ENCODE measurements at regions not wholly inside any gene's neighbourhood (a gene's known extent, or its start where the extent isn't known, plus 50 kb on each side); places are given as distances from the start of the nearest gene placed in this dataset.

DNA sequence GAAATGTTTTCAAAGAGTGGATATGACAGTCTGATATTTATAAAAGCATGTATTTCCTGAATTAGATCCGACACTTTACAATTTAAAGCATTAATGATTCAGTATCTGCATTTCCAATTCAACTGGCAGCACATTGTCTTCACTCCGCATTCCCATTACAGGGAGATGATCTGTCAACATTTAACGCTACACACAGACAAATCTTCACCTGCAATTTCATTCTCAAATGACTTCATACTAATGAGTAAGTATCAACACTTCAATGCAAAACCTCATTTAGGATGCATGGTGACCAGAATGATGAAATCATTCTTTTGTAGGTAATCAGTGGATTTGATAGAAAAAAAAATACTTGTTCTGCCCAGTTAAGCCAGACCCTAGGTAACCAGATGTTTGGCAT is 749.6 kb downstream of the CENPC start:
- H3K9ac ChIP-seq (replicated peaks; ENCODE audit: extremely low read depth, insufficient read depth, low read length): no peak overlapping the region
- no peaks in the 10 kb centered on the region for H3K79me2 ChIP-seq (ENCODE audit: control insufficient read depth, insufficient read depth, low read length)
- dilution Hi-C loops (cut with MboI; ENCODE audit: extremely low pct_ligation_motif_present, low sequenced_read_pairs) (no loop called here), intact Hi-C loops (cut with micrococcal nuclease) (no loop called here)
- H3K4me3 ChIP-seq (replicated peaks in 1 of 3; ENCODE audit: insufficient read depth in 1 of 3, low read depth in 1 of 3, low read length in 3 of 3): no peak overlapping the region
- H3K27me3 ChIP-seq (ENCODE audit: control insufficient read depth in 2 of 2, insufficient read depth in 2 of 2, low read length in 2 of 2): no peaks in the 10 kb centered on the region
- no peaks in the 10 kb centered on the region for H3K9me3 ChIP-seq (replicated peaks; ENCODE audit: control insufficient read depth, insufficient read depth, low read length)
- no peak overlapping the region for H3K27ac ChIP-seq (ENCODE audit: insufficient read depth, low read depth, low read length)
- no peaks in the 10 kb centered on the region for H3K36me3 ChIP-seq (ENCODE audit: control insufficient read depth in 2 of 2, extremely low read depth in 1 of 2, insufficient read depth in 2 of 2, low read length in 2 of 2)
- H3K9me1 ChIP-seq (replicated peaks; ENCODE audit: control insufficient read depth, extremely low read depth, insufficient read depth, low read length): no peaks in the 10 kb centered on the region
- ChIA-PET POLR2A (no interaction called here), CTCF (no interaction called here)
- no peaks in the 10 kb centered on the region for H4K20me1 ChIP-seq (replicated peaks; ENCODE audit: control insufficient read depth, extremely low read depth, insufficient read depth, low read length)
- H3K4me2 ChIP-seq (ENCODE audit: insufficient read depth, low read length): no peak overlapping the region
- H2AFZ ChIP-seq (ENCODE audit: low read depth, low read length): no peak overlapping the region
- TF ChIP-seq MAX (IDR thresholded peaks at IDR 0.05; ENCODE audit: insufficient read depth, insufficient read length): no peak
- DNase-seq (ENCODE audit: low read depth, low spot score): no peak
- no peaks in the 10 kb centered on the region for H3K4me1 ChIP-seq (ENCODE audit: control insufficient read depth, extremely low read depth, insufficient read depth, low read length)
- FAIRE-seq: no peak
- no TSS peak for BruUV-seq (replicated peaks)

DNA sequence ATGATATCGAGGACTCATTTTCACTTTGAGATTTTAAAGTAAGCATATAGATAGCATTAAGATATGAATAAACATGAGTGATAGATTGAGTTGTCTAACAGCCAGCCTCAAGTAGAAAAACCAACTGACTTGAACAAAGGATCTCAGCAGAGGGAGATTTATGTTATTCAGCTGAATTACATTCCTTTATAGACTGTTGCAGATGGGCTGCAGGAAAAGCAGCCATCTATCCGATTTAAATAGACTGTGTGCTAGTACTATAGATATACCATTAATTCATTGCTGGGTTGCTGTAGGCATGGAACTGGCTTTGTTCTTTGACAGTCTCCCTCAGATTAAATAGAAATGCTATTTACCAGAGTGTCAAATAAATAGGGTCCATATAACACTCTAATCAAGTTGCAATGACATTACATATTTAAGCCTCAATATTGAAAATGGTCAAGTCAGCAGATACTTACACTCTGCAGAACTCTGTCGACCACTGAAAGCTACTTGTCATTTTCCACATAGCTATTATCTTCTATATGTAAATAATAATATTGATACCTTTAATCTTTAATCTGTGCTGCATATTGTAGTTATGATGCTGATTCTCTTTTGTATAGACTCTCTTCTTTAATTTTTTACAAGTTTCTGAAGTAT is 750.8 kb downstream of the CENPC start:
- no peaks in the 10 kb centered on the region for H3K27me3 ChIP-seq (ENCODE audit: control insufficient read depth in 2 of 2, insufficient read depth in 2 of 2, low read length in 2 of 2)
- H3K79me2 ChIP-seq (ENCODE audit: control insufficient read depth, insufficient read depth, low read length): no peaks in the 10 kb centered on the region
- no peaks in the 10 kb centered on the region for H4K20me1 ChIP-seq (replicated peaks; ENCODE audit: control insufficient read depth, extremely low read depth, insufficient read depth, low read length)
- H3K4me2 ChIP-seq (ENCODE audit: insufficient read depth, low read length): no peak overlapping the region
- no peaks in the 10 kb centered on the region for H3K9me1 ChIP-seq (replicated peaks; ENCODE audit: control insufficient read depth, extremely low read depth, insufficient read depth, low read length)
- intact Hi-C loops (cut with micrococcal nuclease) (no loop called here), dilution Hi-C loops (cut with MboI; ENCODE audit: extremely low pct_ligation_motif_present, low sequenced_read_pairs) (no loop called here)
- TF ChIP-seq JUN (IDR thresholded peaks at IDR 0.05; ENCODE audit: borderline replicate concordance, insufficient read depth, insufficient read length, low read depth) (no peak), FOS (IDR thresholded peaks at IDR 0.05; ENCODE audit: borderline replicate concordance, insufficient read depth, low read length) (no peak), MYC (IDR thresholded peaks at IDR 0.05; ENCODE audit: low read depth, low read length) (no peak), EZH2 (IDR thresholded peaks at IDR 0.05; ENCODE audit: borderline replicate concordance, low read depth, low read length, severe bottlenecking) (no peak), POLR2AphosphoS5 (IDR thresholded peaks at IDR 0.05; ENCODE audit: insufficient read depth, low read depth, low read length) (no peak), MAX (IDR thresholded peaks at IDR 0.05; ENCODE audit: insufficient read depth, insufficient read length) (no peak)
- POLR2A ChIA-PET: no interaction called here
- DNase-seq (ENCODE audit: low read depth, low spot score) (no peak), FAIRE-seq (no peak)
- H3K4me3 ChIP-seq (replicated peaks in 1 of 3; ENCODE audit: insufficient read depth in 1 of 3, low read depth in 1 of 3, low read length in 3 of 3): no peak overlapping the region
- H3K9me3 ChIP-seq (replicated peaks; ENCODE audit: control insufficient read depth, insufficient read depth, low read length): no peaks in the 10 kb centered on the region
- no peaks in the 10 kb centered on the region for H3K4me1 ChIP-seq (ENCODE audit: control insufficient read depth, extremely low read depth, insufficient read depth, low read length)
- H3K9ac ChIP-seq (replicated peaks; ENCODE audit: extremely low read depth, insufficient read depth, low read length): no peak overlapping the region
- CTCF ChIA-PET: no interaction called here
- H3K36me3 ChIP-seq (ENCODE audit: control insufficient read depth in 2 of 2, extremely low read depth in 1 of 2, insufficient read depth in 2 of 2, low read length in 2 of 2): no peaks in the 10 kb centered on the region
- no peak overlapping the region for H2AFZ ChIP-seq (ENCODE audit: low read depth, low read length)
- H3K27ac ChIP-seq (ENCODE audit: insufficient read depth, low read depth, low read length): no peak overlapping the region
- no TSS peak for BruUV-seq (replicated peaks)

All from endothelial cell of umbilical vein (primary cell).